GM12878 (cell line): ENCODE measurements at regions not wholly inside any gene's neighbourhood (a gene's known extent, or its start where the extent isn't known, plus 50 kb on each side); places are given as distances from the start of the nearest gene placed in this dataset.

Source experiments
- ATAC-seq: fragments of 200-7000 bp; cut with Tn5 transposase; 3 replicates; pipeline ENCODE4 v1.9.1; 2020; ENCODE audit warnings: mild to moderate bottlenecking, moderate library complexity
- BruUV-seq: library from RNA; stranded (reverse); fragments of 400-500 nt; replicated peaks from 2 replicates; lab custom pipeline; 2021; lab: Mats Ljungman, UMichigan
- CTCF ChIA-PET: fragments of 300-600 bp; sonication (Branson Sonifier 250); formaldehyde crosslinking; extraction: SDS; loops from one replicate; lab custom pipeline; 2021; ENCODE audit warnings: inconsistent platforms; lab: Yijun Ruan, JAX
- POLR2A ChIA-PET: fragments of 350-600 bp; formaldehyde crosslinking; extraction: SDS; loops from one replicate; lab custom pipeline; 2021; ENCODE audit warnings: inconsistent platforms; lab: Charles Lee
- RAD21 ChIA-PET: fragments of 300-600 bp; sonication (Branson Sonifier 250); formaldehyde crosslinking; loops from one replicate; lab custom pipeline; 2023; ENCODE audit warnings: antibody characterized with exemption; ENCODE audit not compliant: unreplicated experiment; lab: Charles Lee
- SMC1A ChIA-PET: fragments of 300-600 bp; sonication (Branson Sonifier 250); formaldehyde crosslinking; loops from one replicate; lab custom pipeline; 2023; ENCODE audit not compliant: unreplicated experiment, uncharacterized antibody; lab: Charles Lee
- DNase-seq: peaks from one replicate; pipeline ENCODE4 v3.0.0-alpha.2; 2011; ENCODE audit warnings: low read depth, low spot score
- FAIRE-seq: peaks from 3 replicates; lab custom pipeline; 2011; peaks lifted over from hg19 to GRCh38; lab: Jason Lieb, UNC
- H2AFZ ChIP-seq: 2 replicates; pipeline ENCODE4 v1.6.0; 2011; ENCODE audit warnings: low read depth, low read length, control low read depth; ENCODE audit not compliant: control insufficient read depth
- H3K27ac ChIP-seq: 2 replicates; pipeline ENCODE4 v1.5.1; 2011; ENCODE audit warnings: control low read depth; ENCODE audit not compliant: control insufficient read depth, insufficient read depth
- H3K27me3 ChIP-seq, 2 experiments: replicated peaks in 1 of 2; 2 replicates each; pipeline versions ENCODE4 v1.6.0 to v1.6.1; 2011; ENCODE audit warnings: low read length in 1 of 2; ENCODE audit not compliant: control insufficient read depth in 2 of 2, insufficient read depth in 2 of 2
- H3K36me3 ChIP-seq, 2 experiments: 2 replicates each; pipeline ENCODE4 v1.5.1; 2011; ENCODE audit warnings: low read length in 1 of 2; ENCODE audit not compliant: control insufficient read depth in 2 of 2, insufficient read depth in 2 of 2
- H3K4me1 ChIP-seq: 2 replicates; pipeline ENCODE4 v1.6.1; 2011; ENCODE audit warnings: mild to moderate bottlenecking, low read length, moderate library complexity, mixed read lengths; ENCODE audit not compliant: control insufficient read depth, insufficient read depth
- H3K4me2 ChIP-seq: 2 replicates; pipeline ENCODE4 v1.6.0; 2011; ENCODE audit warnings: control low read depth; ENCODE audit not compliant: control insufficient read depth, insufficient read depth
- H3K4me3 ChIP-seq: fragments of 200-600 bp; sonication (generic); 2 replicates; pipeline ENCODE4 v1.5.1; 2016
- H3K79me2 ChIP-seq: 2 replicates; pipeline ENCODE4 v1.6.0; 2011; ENCODE audit warnings: low read length; ENCODE audit not compliant: control insufficient read depth, insufficient read depth
- H3K9ac ChIP-seq: 2 replicates; pipeline ENCODE4 v1.8.0; 2011; ENCODE audit warnings: low read length, control low read depth, mixed read lengths; ENCODE audit not compliant: control insufficient read depth, insufficient read depth
- H3K9me3 ChIP-seq: replicated peaks from 3 replicates; pipeline ENCODE4 v1.5.1; 2011; ENCODE audit warnings: mild to moderate bottlenecking, low read length; ENCODE audit not compliant: control insufficient read depth, insufficient read depth
- H4K20me1 ChIP-seq: 2 replicates; pipeline ENCODE4 v1.6.0; 2011; ENCODE audit not compliant: control insufficient read depth, insufficient read depth
- ASH2L ChIP-seq: fragments of 300-600, 200-600 bp; sonication (generic); IDR thresholded peaks from 2 replicates; pipeline ENCODE4 v1.6.1; 2017; ENCODE audit warnings: low read depth, mild to moderate bottlenecking, borderline replicate concordance
- BMI1 ChIP-seq: fragments of 450-650 bp; IDR thresholded peaks from 2 replicates; pipeline ENCODE4 v1.6.1; 2016; ENCODE audit warnings: mild to moderate bottlenecking, moderate library complexity, borderline replicate concordance
- CREM ChIP-seq: IDR thresholded peaks from 2 replicates; pipeline ENCODE4 v1.6.1; 2014; ENCODE audit warnings: antibody characterized with exemption, low read depth
- ETV6 ChIP-seq, 2 experiments: fragments of 450-650 bp in 1 of 2; IDR thresholded peaks in 1 of 2; conservative IDR thresholded peaks in 1 of 2; 2 replicates each; pipeline ENCODE4 v1.6.1; 2014; ENCODE audit warnings: antibody characterized with exemption in 1 of 2, borderline replicate concordance in 1 of 2, low read depth in 1 of 2, mild to moderate bottlenecking in 1 of 2, moderate library complexity in 1 of 2
- KLF5 ChIP-seq: fragments of 450-650 bp; IDR thresholded peaks from 2 replicates; pipeline ENCODE4 v1.6.1; 2014; ENCODE audit warnings: mild to moderate bottlenecking; ENCODE audit not compliant: partially characterized antibody
- MLLT1 ChIP-seq: fragments of 450-650 bp; IDR thresholded peaks from 2 replicates; pipeline ENCODE4 v1.6.1; 2016; ENCODE audit warnings: mild to moderate bottlenecking
- MTA3 ChIP-seq: IDR thresholded peaks from 2 replicates; pipeline ENCODE4 v1.6.1; 2012; ENCODE audit warnings: low read length, inconsistent platforms, borderline replicate concordance
- NFYB ChIP-seq: IDR thresholded peaks from 2 replicates; pipeline ENCODE4 v1.6.1; 2011; ENCODE audit warnings: low read depth, mild to moderate bottlenecking, low read length, improper control_type of control experiment, moderate library complexity; ENCODE audit not compliant: insufficient read depth
- POLR2A ChIP-seq: IDR thresholded peaks from 2 replicates; pipeline ENCODE4 v1.6.1; 2011; ENCODE audit warnings: low read depth, mild to moderate bottlenecking, low read length
- SPI1 ChIP-seq: IDR thresholded peaks from 2 replicates; pipeline ENCODE4 v1.6.1; 2011; ENCODE audit warnings: low read depth, mild to moderate bottlenecking, low read length, moderate library complexity, borderline replicate concordance; ENCODE audit not compliant: insufficient read depth
- STAT3 ChIP-seq: IDR thresholded peaks from 2 replicates; pipeline ENCODE4 v1.6.1; 2011; ENCODE audit warnings: low read depth, low read length, improper control_type of control experiment
- TCF12 ChIP-seq: IDR thresholded peaks from 2 replicates; pipeline ENCODE4 v1.6.1; 2011; ENCODE audit warnings: low read depth, mild to moderate bottlenecking, low read length
- TCF7 ChIP-seq: IDR thresholded peaks from 2 replicates; pipeline ENCODE4 v1.6.1; 2014; ENCODE audit warnings: antibody characterized with exemption, borderline replicate concordance
- WGBS: methylation state at CpG from one replicate; pipeline ENCODE4 v1.1.6; 2016; ENCODE audit warnings: low lambda C conversion rate; ENCODE audit not compliant: insufficient replicate concordance, insufficient coverage; ENCODE audit errors: missing lambda C conversion rate; 5-methylcytosine and 5-hydroxymethylcytosine counted together
- in situ Hi-C: fragments of 300-500 bp; cut with MboI; formaldehyde crosslinking; loops from 9 replicates; pipeline ENCODE4 v1.14.3; 2018; ENCODE audit warnings: mixed read lengths
- intact Hi-C: fragments of 100-400 bp; cut with micrococcal nuclease; formaldehyde crosslinking; loops from one replicate; pipeline ENCODE4 v1.14.2; 2022; ENCODE audit not compliant: unreplicated experiment
- TF ChIP-seq, protein P1 (sequence below): fragments of 450-650 bp; conservative IDR thresholded peaks from 2 replicates; pipeline ENCODE4 v1.6.1; 2017; ENCODE audit warnings: mild to moderate bottlenecking, moderate library complexity

DNA sequence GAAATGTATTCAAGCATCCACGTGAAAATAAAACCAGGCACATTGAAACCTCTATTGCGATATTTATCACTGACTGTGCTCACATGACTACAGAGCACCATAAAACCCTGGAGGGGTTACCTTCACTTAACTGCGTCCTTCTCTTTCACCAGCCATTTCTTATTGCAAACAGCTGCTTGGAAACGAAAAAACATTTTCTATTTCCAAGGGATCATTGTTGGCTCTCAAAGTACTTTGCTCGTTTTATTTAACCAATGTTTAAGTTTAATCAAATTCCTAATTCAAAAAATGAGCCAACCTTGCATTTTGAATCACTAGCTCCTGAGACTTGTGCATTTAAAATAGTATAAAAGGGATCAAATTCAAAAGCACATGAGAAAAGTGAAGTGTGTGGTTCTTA, 134.4 kb downstream of the OSR1 start:
- no peak overlapping the region for H3K27ac ChIP-seq
- SMC1A ChIA-PET: no interaction called here
- FAIRE-seq (no peak), ATAC-seq (no peak), DNase-seq (no peak)
- no TSS peak for BruUV-seq
- H3K4me1 ChIP-seq: no peaks in the 10 kb centered on the region
- RAD21 ChIA-PET: no interaction called here
- no peak overlapping the region for H3K4me3 ChIP-seq
- H3K36me3 ChIP-seq: no peaks in the 10 kb centered on the region
- H2AFZ ChIP-seq: no peak overlapping the region
- CTCF ChIA-PET: no interaction called here
- intact Hi-C loops (no loop called here), in situ Hi-C loops (no loop called here)
- no peak overlapping the region for H3K4me2 ChIP-seq
- no peak for TF ChIP-seq STAT3
- TF ChIP-seq, protein P1, sequence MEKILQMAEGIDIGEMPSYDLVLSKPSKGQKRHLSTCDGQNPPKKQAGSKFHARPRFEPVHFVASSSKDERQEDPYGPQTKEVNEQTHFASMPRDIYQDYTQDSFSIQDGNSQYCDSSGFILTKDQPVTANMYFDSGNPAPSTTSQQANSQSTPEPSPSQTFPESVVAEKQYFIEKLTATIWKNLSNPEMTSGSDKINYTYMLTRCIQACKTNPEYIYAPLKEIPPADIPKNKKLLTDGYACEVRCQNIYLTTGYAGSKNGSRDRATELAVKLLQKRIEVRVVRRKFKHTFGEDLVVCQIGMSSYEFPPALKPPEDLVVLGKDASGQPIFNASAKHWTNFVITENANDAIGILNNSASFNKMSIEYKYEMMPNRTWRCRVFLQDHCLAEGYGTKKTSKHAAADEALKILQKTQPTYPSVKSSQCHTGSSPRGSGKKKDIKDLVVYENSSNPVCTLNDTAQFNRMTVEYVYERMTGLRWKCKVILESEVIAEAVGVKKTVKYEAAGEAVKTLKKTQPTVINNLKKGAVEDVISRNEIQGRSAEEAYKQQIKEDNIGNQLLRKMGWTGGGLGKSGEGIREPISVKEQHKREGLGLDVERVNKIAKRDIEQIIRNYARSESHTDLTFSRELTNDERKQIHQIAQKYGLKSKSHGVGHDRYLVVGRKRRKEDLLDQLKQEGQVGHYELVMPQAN: no peak
- no peaks in the 10 kb centered on the region for H3K79me2 ChIP-seq
- 25% methylated on average over 5 of the region's 5 CpGs for WGBS
- POLR2A ChIA-PET: no interaction called here
- no peak overlapping the region for H3K9ac ChIP-seq
- no peaks in the 10 kb centered on the region for H4K20me1 ChIP-seq
- H3K9me3 ChIP-seq: no peaks in the 10 kb centered on the region
- H3K27me3 ChIP-seq: no peaks in the 10 kb centered on the region

DNA sequence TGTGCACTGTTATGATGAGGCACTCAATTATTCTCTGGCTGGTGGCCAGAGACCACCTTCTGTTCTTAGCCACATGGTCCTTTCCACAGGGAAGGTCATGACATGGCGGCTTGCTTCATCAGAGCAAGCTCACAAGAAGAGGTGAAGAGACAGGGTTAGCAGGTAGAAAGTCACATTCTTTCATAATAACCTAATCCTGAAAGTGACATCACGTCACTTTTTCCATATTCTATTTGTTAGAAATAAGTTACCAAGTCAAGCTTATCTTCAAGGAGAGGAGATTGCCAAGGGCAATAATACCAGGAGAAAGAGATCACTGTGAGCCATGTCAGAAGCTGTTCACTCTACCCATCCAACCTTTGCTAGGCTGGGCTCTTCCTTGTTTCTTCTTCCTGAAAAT, 139.4 kb downstream of the OSR1 start:
- SMC1A ChIA-PET: no interaction called here
- DNase-seq: no peak
- Histone ChIP-seq H3K9me3 (no peaks in the 10 kb centered on the region), H3K4me1 (no peaks in the 10 kb centered on the region), H2AFZ (no peak overlapping the region), H3K27me3 (no peaks in the 10 kb centered on the region), H3K27ac (no peak overlapping the region), H4K20me1 (no peaks in the 10 kb centered on the region), H3K36me3 (no peaks in the 10 kb centered on the region), H3K4me2 (no peak overlapping the region), H3K9ac (no peak overlapping the region), H3K79me2 (no peaks in the 10 kb centered on the region), H3K4me3 (no peak overlapping the region)
- no peak for ATAC-seq
- CTCF ChIA-PET: no interaction called here
- no TSS peak for BruUV-seq
- in situ Hi-C loops: no loop called here
- POLR2A ChIA-PET: no interaction called here
- WGBS: 0% methylated on average over 2 of the region's 2 CpGs
- no peak for FAIRE-seq
- intact Hi-C loops: no loop called here
- RAD21 ChIA-PET: no interaction called here
- TF ChIP-seq CREM (no peak), STAT3 (no peak), TCF7 (no peak), ASH2L (no peak), NFYB (no peak), TCF12 (no peak), ETV6 (conservative IDR thresholded peaks at IDR 0.05 in 1 of 2, IDR thresholded peaks at IDR 0.05 in 1 of 2; ENCODE audit: borderline replicate concordance in 1 of 2, low read depth in 1 of 2) (no peak), SPI1 (no peak), MLLT1 (no peak), POLR2A (no peak), KLF5 (no peak), MTA3 (no peak), BMI1 (no peak)
